ENCODE measurements at regions not wholly inside any gene's neighbourhood (a gene's known extent, or its start where the extent isn't known, plus 50 kb on each side); places are given as distances from the start of the nearest gene placed in this dataset.
"Not testable (repeated sequence)": the region's sequence is repeated elsewhere in the genome, so short reads cannot be mapped to it uniquely, and the experiment has no call there.

DNA sequence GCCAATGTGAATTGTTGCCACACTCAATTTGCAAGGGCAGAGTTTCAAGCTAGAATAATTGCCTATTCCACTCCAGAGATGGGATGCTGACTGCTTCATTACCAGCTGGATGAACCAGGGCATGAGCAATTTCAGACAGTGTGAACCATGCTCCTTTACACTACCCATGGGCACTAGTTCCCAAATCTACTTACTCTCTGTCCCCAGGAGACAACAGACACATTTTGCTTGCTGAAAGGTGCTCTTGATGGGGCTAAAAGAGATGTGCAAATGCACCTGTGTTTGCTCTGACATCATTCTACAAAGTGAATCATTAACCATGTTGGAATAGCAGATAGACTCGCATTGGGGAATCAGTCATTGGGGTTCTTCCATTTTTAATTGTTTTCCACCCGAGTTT lies 522.3 kb upstream of the NUDT12 start:
- Histone ChIP-seq H3K9ac (ENCODE audit: low read depth, low read length) (no peak overlapping the region), H3K27me3 (ENCODE audit: insufficient read depth, low read length) (no peaks in the 10 kb centered on the region), H3K36me3 (ENCODE audit: insufficient read depth, low read depth, low read length) (no peaks in the 10 kb centered on the region), H3K4me3 (ENCODE audit: low read length) (no peak overlapping the region), H3K4me1 (ENCODE audit: insufficient read depth, low read length) (peaks cover 3% of the 10 kb centered on the region), H3K9me3 (ENCODE audit: insufficient read depth, low read depth, low read length) (no peaks in the 10 kb centered on the region), H3K27ac (ENCODE audit: low read length) (no peak overlapping the region)

DNA sequence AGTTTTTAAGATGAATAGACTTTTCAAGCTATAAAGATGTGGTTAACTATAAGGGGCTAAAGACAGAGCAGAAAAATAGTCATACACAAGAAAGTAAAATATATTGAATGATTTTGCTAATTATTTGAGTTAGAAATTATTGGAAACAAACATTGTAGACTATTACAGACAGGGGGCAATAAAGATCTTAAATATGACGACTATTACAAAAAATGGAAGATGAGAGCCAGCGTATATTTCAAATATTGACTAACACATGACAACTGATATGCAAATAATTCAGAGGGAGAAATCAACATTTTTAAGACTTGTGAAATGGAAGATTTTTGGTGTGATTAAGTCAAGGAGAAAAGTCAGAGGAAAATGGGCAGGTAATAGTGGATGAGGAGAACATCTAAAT lies 520.2 kb upstream of the NUDT12 start:
- H3K27me3 ChIP-seq (ENCODE audit: insufficient read depth, low read length), result no peaks in the 10 kb centered on the region
- H3K36me3 ChIP-seq (ENCODE audit: insufficient read depth, low read depth, low read length), result no peaks in the 10 kb centered on the region
- peaks cover 3% of the 10 kb centered on the region for H3K4me1 ChIP-seq (ENCODE audit: insufficient read depth, low read length)
- H3K9ac ChIP-seq (ENCODE audit: low read depth, low read length), result no peak overlapping the region
- no peak overlapping the region for H3K4me3 ChIP-seq (ENCODE audit: low read length)
- no peaks in the 10 kb centered on the region for H3K9me3 ChIP-seq (ENCODE audit: insufficient read depth, low read depth, low read length)
- no peak overlapping the region for H3K27ac ChIP-seq (ENCODE audit: low read length)

DNA sequence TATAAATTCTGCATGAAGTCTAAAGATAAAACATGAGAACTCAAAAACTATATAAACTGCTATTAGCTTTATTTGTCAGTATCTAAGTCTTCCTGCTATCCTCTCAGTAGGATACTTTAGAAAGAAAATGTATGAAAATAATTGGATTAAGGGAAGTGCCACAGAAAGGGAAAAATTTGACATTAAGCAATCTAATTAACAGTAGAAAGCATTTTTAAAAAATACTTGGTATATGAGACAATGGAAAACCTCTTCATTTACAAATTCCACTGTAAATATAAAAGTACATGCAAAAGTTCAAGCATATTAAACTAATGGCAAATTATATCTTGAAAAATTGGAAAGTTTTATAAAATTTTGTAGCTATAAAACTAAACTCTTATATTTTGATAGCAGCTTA lies 518.6 kb upstream of the NUDT12 start:
- H3K9ac ChIP-seq (ENCODE audit: low read depth, low read length), result no peak overlapping the region
- no peak overlapping the region for H3K27ac ChIP-seq (ENCODE audit: low read length)
- H3K9me3 ChIP-seq (ENCODE audit: insufficient read depth, low read depth, low read length), result no peaks in the 10 kb centered on the region
- H3K27me3 ChIP-seq (ENCODE audit: insufficient read depth, low read length), result no peaks in the 10 kb centered on the region
- H3K36me3 ChIP-seq (ENCODE audit: insufficient read depth, low read depth, low read length), result no peaks in the 10 kb centered on the region
- H3K4me1 ChIP-seq (ENCODE audit: insufficient read depth, low read length), result peaks cover 3% of the 10 kb centered on the region
- H3K4me3 ChIP-seq (ENCODE audit: low read length), result no peak overlapping the region

DNA sequence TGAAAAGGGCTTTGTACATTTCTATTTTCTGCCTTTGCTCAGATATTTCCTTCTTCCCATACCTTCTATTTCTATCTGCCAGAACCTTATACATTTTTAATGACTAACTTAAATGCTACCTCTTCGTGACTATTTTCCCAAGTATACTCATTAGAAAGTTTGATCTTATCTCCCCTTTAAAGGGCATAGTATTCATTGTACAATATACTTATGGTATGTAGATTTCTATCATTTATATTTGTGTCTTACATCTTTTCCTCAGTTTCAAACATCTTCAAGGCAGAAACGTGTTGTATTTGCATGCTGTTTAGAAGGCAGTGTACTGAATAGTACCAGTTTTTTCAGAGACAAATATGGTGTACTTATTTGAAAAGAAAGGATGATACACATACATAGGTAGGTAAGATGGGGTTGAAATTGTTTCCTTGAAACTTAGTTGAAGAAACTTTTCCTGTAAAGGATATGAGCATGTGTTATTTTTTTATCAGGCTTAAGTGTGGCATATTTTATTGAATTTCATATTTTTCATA lies 518.1 kb upstream of the NUDT12 start:
- H3K9ac ChIP-seq (ENCODE audit: low read depth, low read length), result no peak overlapping the region
- no peaks in the 10 kb centered on the region for H3K36me3 ChIP-seq (ENCODE audit: insufficient read depth, low read depth, low read length)
- H3K9me3 ChIP-seq (ENCODE audit: insufficient read depth, low read depth, low read length), result no peaks in the 10 kb centered on the region
- H3K27me3 ChIP-seq (ENCODE audit: insufficient read depth, low read length), result no peaks in the 10 kb centered on the region
- H3K4me1 ChIP-seq (ENCODE audit: insufficient read depth, low read length), result peaks cover 3% of the 10 kb centered on the region
- H3K4me3 ChIP-seq (ENCODE audit: low read length), result no peak overlapping the region
- H3K27ac ChIP-seq (ENCODE audit: low read length), result no peak overlapping the region

DNA sequence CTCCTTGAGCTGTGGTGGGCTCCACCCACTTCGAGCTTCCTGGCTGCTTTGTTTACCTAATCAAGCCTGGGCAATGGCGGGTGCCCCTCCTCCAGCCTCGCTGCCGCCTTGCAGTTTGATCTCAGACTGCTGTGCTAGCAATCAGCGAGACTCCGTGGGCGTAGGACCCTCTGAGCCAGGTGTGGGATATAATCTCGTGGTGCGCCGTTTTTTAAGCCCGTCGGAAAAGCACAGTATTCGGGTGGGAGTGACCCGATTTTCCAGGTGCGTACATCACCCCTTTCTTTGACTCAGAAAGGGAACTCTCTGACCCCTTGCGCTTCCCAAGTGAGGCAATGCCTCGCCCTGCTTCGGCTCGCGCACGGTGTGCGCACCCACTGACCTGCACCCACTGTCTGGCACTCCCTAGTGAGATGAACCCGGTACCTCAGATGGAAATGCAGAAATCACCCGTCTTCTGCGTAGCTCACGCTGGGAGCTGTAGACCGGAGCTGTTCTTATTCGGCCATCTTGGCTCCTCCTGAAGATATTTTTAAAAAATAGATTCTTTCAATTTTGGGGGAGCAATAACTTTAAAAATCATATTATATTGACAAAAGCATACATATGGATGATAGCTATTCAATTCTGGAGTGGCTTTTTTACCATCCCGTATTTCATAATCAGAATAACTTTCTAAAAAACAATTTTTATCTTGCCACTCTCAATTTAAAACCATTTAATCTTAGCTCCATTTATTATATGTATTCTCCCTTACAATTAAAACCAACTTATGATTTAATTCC lies 517.5 kb upstream of the NUDT12 start:
- not testable (repeated sequence) for H3K27me3 ChIP-seq (ENCODE audit: insufficient read depth, low read length); H3K9ac ChIP-seq (ENCODE audit: low read depth, low read length); H3K27ac ChIP-seq (ENCODE audit: low read length); H3K36me3 ChIP-seq (ENCODE audit: insufficient read depth, low read depth, low read length); H3K4me3 ChIP-seq (ENCODE audit: low read length); H3K9me3 ChIP-seq (ENCODE audit: insufficient read depth, low read depth, low read length); H3K4me1 ChIP-seq (ENCODE audit: insufficient read depth, low read length)

DNA sequence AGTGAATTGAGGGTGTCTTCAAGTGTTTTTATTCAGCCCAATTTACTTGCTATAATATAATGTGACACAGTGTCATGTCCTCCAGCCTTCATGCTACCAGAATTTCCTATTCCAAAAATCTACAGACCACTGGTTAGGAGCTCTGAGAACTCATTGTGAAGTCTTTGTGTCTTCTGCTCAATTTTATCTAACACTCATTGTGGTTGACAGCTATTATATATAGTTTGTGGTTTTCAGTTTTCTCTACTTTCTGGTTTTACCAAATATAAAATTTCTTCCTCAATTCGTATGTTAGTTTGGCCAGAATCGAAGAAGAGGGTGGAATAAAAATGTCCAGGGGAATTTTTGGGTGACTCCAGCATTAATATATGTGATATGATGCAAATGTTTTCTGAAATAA lies 509.3 kb upstream of the NUDT12 start:
- no peaks in the 10 kb centered on the region for H3K36me3 ChIP-seq (ENCODE audit: insufficient read depth, low read depth, low read length)
- no peaks in the 10 kb centered on the region for H3K9me3 ChIP-seq (ENCODE audit: insufficient read depth, low read depth, low read length)
- no peak overlapping the region for H3K27ac ChIP-seq (ENCODE audit: low read length)
- no peak overlapping the region for H3K4me3 ChIP-seq (ENCODE audit: low read length)
- H3K27me3 ChIP-seq (ENCODE audit: insufficient read depth, low read length), result no peaks in the 10 kb centered on the region
- H3K9ac ChIP-seq (ENCODE audit: low read depth, low read length), result no peak overlapping the region
- H3K4me1 ChIP-seq (ENCODE audit: insufficient read depth, low read length), result no peaks in the 10 kb centered on the region

DNA sequence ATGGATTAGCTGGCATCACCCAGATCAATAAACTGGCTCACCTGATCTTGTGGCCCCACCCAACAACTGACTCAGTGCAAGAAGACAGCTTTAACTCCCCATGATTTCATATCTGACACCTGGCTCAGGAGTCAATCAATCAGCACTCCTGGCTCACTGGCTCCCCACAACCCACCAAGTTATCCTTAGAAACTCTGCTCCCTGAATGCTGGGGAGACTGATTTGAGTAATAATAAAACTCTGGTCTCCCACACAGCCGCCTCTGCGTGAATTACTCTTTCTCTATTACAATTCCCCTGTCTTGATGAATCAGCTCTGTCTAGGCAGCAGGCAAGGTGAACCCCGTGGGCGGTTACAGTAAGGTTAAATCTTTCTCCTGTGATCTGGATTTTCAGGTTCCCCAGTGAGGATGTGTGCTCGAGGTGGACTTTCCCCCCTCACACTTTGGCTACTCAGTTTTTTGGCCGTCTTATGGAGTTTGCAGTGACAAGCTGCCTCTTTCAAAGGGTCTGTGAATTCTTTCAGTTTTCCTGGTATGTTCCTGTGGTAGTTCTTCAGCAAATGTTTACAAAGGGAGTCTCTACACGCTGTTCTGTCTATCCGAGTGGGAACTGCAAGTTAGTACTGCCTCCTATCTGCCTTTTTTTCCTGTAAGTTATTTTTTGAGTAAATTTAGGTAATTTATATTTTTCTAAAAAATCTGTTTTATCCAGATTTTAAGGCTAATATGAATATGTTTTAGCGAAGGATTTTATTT lies 500.2 kb upstream of the NUDT12 start:
- no peak overlapping the region for H3K9ac ChIP-seq (ENCODE audit: low read depth, low read length)

DNA sequence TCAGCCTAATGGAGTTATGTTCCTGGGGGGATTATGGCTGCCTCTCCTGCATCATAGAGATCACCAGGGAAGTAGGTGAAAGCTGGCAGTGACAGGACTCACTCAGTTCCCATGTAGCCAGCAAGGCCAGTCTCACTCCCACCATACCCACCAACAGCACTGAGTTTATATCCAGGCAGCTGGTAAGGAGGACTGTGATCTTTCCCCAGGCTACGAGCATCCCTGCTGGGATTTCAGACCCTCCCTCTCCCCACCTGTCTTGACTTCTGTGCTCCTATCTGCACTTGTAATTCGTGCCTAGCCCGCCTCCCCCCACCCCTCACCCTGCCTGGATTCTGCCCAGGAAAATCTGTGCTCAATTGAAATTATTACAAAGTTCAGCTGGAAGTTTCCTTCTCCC lies 499.1 kb upstream of the NUDT12 start:
- H3K9me3 ChIP-seq (ENCODE audit: insufficient read depth, low read depth, low read length), result no peaks in the 10 kb centered on the region
- no peak overlapping the region for H3K9ac ChIP-seq (ENCODE audit: low read depth, low read length)
- no peak overlapping the region for H3K4me3 ChIP-seq (ENCODE audit: low read length)
- no peaks in the 10 kb centered on the region; the same call in 1 of the 2 replicates for H3K4me1 ChIP-seq (ENCODE audit: insufficient read depth, low read length)
- no peak overlapping the region for H3K27ac ChIP-seq (ENCODE audit: low read length)
- H3K27me3 ChIP-seq (ENCODE audit: insufficient read depth, low read length), result no peaks in the 10 kb centered on the region
- H3K36me3 ChIP-seq (ENCODE audit: insufficient read depth, low read depth, low read length), result no peaks in the 10 kb centered on the region

More for the DNA sequence above, 500.2 kb upstream of the NUDT12 start:
- Histone ChIP-seq H3K9me3 (ENCODE audit: insufficient read depth, low read depth, low read length) (no peaks in the 10 kb centered on the region), H3K36me3 (ENCODE audit: insufficient read depth, low read depth, low read length) (no peaks in the 10 kb centered on the region), H3K4me1 (ENCODE audit: insufficient read depth, low read length) (no peaks in the 10 kb centered on the region; the same call in 1 of the 2 replicates), H3K27me3 (ENCODE audit: insufficient read depth, low read length) (no peaks in the 10 kb centered on the region), H3K4me3 (ENCODE audit: low read length) (no peak overlapping the region), H3K27ac (ENCODE audit: low read length) (no peak overlapping the region)

DNA sequence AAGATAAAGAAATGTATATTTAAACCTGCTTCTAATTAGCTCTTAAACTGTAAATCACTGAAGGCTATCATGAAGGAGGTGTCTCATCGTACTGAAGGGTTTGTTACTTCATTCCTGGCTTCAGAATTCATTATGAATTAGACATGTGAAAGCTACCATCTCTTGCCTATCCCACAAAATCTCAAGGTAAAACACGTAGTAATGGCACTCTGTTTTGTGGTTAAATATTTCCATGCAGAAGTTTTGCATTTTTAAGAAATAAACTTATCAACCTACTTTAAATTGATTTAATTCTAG lies 490.7 kb upstream of the NUDT12 start:
- Histone ChIP-seq H3K4me3 (ENCODE audit: low read length) (no peak overlapping the region), H3K27ac (ENCODE audit: low read length) (no peak overlapping the region), H3K9ac (ENCODE audit: low read depth, low read length) (no peak overlapping the region), H3K4me1 (ENCODE audit: insufficient read depth, low read length) (no peaks in the 10 kb centered on the region), H3K9me3 (ENCODE audit: insufficient read depth, low read depth, low read length) (no peaks in the 10 kb centered on the region), H3K27me3 (ENCODE audit: insufficient read depth, low read length) (no peaks in the 10 kb centered on the region), H3K36me3 (ENCODE audit: insufficient read depth, low read depth, low read length) (no peaks in the 10 kb centered on the region)

DNA sequence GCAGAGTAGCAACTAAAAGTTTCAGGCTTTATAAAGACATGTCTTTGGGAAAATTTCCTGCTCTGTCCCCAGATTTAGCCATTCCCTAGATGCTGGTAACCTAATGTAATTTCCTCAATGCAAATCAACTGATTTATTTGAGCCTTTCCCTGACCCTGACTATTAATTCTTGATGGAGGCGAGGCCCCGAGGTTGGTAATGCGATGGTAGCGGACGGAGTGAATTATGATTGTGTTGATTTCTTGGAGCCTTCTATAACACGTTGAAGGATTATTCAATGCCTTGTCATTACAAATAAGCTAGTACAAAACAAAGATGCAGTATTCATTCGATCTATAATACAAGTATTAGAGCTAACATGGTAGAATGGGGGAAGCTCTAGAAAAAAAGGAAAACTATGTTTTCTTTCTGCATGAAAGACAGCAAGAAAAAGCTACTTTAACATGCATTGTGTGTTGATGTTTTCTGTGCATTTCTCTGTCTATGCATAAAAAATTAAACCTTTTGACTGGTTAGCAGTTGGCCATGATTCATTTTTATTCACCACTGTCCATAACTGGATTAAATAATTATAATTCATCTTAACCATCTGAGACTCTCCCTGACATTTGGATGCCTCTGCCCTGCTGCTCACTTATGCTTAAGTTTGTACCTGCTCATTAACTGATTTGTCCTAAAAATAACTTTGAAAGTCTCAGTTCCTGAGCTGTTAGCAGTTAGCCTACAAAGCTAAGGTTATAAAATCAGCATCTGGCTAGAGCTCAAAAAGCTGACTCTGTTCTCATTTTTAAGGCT lies 490.2 kb upstream of the NUDT12 start:
- Histone ChIP-seq H3K9ac (ENCODE audit: low read depth, low read length) (no peak overlapping the region), H3K4me3 (ENCODE audit: low read length) (no peak overlapping the region), H3K9me3 (ENCODE audit: insufficient read depth, low read depth, low read length) (no peaks in the 10 kb centered on the region), H3K27ac (ENCODE audit: low read length) (no peak overlapping the region), H3K4me1 (ENCODE audit: insufficient read depth, low read length) (no peaks in the 10 kb centered on the region), H3K27me3 (ENCODE audit: insufficient read depth, low read length) (no peaks in the 10 kb centered on the region), H3K36me3 (ENCODE audit: insufficient read depth, low read depth, low read length) (no peaks in the 10 kb centered on the region)

DNA sequence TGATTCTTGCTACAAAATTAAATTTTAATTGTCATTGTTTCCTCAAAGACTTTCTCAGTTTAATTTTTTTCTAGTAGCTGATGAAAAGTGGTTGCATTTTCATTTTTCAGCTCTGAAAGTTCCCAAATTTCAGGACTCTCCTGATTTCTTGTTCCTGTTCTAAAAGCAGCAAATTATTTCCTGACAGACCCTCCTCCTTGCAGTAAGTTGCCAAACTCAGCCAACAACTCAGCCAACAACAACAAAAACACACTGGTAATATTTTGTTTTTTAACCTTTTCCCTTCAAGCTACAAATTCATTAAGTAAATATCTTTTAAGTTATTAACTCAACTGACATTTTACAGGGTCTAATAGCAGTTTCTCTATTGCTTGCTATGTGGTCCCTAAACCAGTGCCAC lies 487.8 kb upstream of the NUDT12 start:
- no peak overlapping the region for H3K4me3 ChIP-seq (ENCODE audit: low read length)

More for the DNA sequence above, 487.8 kb upstream of the NUDT12 start:
- Histone ChIP-seq H3K9ac (ENCODE audit: low read depth, low read length) (no peak overlapping the region), H3K27me3 (ENCODE audit: insufficient read depth, low read length) (no peaks in the 10 kb centered on the region), H3K27ac (ENCODE audit: low read length) (no peak overlapping the region), H3K4me1 (ENCODE audit: insufficient read depth, low read length) (no peaks in the 10 kb centered on the region), H3K9me3 (ENCODE audit: insufficient read depth, low read depth, low read length) (no peaks in the 10 kb centered on the region), H3K36me3 (ENCODE audit: insufficient read depth, low read depth, low read length) (no peaks in the 10 kb centered on the region)

Measured in iPS-20b (cell line).